HG02763 (cell line): ENCODE measurements at regions not wholly inside any gene's neighbourhood (a gene's known extent, or its start where the extent isn't known, plus 50 kb on each side); places are given as distances from the start of the nearest gene placed in this dataset.
"Not testable (repeated sequence)": the region's sequence is repeated elsewhere in the genome, so short reads cannot be mapped to it uniquely, and the experiment has no call there.

Experiments used
- ATAC-seq: cut with Tn5 transposase; IDR thresholded peaks from one replicate; pipeline ENCODE4 v1.9.1; 2021; ENCODE audit warnings: mild to moderate bottlenecking, moderate library complexity; ENCODE audit not compliant: unreplicated experiment

- ATAC-seq: no peak
Observed at GRCh38 chr6:115643762-115644161, 416.9 kb downstream of the FRK start.

DNA sequence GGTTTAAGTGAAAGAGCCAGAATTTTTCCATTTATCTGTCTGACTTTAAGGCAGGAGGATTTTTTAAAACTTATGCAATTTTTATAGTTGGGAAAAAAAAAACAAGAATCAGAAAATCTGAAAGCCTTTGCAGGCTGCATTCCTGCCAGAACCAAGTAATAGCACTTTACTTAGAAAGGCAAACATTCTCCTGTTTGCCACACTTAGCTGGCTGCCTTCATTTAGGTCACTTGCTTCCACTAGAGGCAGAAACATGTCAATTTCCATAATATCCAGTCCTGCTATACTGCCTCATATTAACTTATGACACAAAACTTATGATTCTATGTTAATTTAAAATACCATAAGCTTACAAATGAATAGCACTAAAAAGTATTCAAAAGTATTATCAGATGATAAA is 425.8 kb downstream of the FRK start:
- no peak for ATAC-seq

- no peak for ATAC-seq
Observed at GRCh38 chr6:115634131-115634530, 426.6 kb downstream of the FRK start.

- no peak for ATAC-seq
Observed at GRCh38 chr6:115631028-115631427, 429.7 kb downstream of the FRK start.

DNA sequence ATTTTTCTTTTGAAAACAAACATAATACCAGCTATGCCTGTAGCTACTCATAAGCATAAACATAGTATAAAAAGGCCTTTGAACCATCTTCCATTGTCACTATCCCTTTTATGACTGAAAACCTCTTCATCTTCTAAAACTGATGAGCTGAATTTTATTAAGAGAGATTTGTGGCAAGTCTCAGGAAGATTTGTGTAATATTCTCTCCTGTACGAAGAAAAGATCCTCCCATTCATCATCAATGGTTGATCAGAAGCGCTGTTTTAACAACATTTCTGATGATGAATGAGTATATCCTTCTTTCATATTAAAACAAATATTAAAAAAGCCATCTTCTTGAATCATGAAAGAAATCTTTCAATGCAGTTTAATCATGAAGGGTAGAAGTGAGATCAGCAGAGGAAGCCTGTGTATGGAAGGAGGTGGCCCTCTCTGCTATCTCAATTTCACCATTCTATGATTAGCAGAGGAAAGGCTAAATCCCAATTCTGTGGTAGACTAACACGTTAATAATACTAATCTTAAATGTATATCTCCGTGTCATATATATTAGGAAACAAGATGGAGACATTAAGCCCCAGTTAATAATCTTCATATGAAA is 430.2 kb downstream of the FRK start:
- no peak for ATAC-seq

GRCh38 chr6:115629415-115629814 is 431.3 kb downstream of the FRK start:
- no peak for ATAC-seq

- no peak for ATAC-seq
Observed at GRCh38 chr6:115618256-115618655, 442.4 kb downstream of the FRK start.

DNA sequence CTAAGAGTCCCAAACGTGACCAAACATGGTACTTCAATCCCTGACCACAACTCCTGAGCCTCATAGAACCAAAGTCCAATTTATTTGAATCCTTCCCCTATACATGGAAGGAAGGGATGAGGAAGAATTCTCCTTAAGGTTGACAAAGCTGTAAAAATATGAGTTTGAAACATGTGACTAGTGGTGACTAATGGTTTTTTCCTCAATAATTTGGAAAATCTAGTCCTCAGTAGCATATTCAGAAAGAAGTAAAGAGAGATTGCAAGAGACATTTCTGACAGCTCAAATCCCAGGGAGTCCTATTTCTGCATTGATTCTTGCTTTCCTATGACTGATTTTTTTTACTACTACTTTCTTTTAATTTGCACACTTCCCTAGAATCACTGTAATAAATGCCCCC is 443.7 kb downstream of the FRK start:
- ATAC-seq: no peak

DNA sequence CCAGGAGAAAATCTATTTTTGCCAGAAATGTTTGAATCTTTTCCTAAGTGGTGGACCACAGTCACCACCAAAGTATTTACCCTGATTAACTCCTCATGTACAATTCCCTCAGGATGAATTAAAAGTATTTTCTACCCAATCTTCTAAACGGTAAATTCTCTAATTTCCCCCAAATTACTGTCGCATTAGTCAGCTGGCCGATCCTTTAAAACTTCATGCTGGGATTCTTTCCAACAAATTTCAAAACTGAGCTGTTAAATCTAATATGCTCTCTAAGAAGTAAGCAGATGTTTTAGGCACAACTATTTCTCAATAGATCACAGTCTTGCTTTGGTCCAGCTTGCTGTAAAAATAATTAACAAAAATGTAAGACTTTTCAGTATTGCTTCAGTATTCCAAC is 447.2 kb downstream of the FRK start:
- ATAC-seq: no peak

DNA sequence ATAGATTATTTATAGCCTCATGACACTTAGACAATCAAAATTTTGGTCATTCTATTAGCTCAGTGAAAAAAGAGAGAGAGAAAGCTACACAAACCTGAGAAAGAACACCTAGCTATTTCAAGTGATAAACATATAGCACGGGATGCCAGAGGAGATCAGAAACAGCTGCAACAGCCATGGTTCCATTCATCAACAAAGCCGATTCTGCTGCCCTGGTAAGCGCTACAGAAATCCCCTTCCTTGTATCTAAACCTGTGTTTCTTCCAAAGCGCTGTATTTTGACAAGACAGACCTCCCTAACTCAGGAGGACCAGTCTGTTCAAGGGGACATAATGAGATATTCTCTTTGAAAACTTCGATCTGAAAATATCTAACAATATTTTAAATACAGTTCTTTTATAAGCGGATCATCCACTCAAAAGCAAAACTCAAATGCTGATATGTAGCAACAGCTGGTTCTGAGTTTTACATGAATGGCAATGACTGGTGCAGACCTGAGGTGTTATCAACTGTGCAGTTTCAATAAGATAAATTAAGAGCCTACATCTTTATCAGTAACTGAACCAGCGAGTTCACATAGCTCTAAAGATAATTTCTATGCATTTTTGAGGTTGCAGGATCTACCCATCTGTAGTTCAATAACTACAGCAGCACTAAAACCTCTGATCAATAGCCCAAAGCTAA is 447.8 kb downstream of the FRK start:
- ATAC-seq: no peak

DNA sequence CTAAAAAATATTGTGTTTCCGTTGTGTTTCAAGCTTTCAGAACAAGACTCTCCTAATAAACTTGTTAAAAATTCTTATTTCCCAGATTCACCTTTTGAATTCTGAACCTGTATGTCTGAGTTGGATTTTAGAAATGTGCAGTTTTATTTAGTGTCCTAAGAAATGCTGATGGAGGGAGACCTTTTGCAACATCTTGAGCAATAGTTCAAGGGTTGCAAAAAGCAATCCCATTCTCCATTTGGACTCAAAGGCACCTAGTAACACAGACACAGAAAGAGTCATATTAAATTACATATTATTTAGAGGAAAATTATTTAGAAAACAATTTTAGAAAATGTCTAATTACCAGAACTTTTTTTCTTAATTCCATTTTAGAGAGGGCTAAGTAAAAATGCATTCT is 448.5 kb downstream of the FRK start:
- no peak for ATAC-seq

GRCh38 chr6:115610696-115611095 is 450.0 kb downstream of the FRK start:
- ATAC-seq: no peak

DNA sequence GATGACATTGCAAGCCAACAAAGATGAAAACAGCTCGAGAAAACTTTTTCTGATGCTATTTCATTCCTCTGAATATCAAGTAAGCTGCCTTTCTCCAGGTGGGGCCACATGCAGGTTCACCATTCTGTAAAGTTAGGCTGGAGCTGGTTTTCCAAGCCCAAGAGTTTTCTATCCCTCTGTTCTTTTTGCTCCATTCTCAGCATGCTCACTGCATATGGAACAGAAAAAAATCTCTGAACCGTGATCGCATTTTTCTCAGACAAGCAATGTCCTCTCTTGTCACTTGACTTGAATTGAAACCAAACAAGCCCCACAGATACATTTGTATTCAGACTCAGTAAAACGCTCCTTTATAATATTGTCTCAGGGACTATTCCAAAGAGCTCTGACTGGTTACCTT is 451.6 kb downstream of the FRK start:
- no peak for ATAC-seq

DNA sequence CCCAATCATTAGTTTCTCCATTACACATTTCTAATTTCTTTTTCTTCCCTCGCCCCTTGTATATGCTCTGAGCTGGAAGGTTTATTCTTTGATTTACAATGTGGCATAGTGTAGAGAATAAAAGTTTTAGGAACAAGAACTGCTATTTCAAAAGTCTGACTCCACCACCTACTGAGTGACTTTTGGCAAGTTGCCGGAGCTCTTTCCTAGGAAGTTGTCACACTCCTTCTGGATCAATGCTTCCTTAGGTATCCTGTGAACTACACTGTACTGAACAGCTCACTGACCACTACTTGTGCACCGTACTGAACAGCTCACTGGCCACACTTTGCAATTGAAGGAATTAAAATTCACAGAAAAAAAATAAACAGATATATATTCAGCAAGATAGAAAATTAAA is 458.2 kb downstream of the FRK start:
- no peak for ATAC-seq

DNA sequence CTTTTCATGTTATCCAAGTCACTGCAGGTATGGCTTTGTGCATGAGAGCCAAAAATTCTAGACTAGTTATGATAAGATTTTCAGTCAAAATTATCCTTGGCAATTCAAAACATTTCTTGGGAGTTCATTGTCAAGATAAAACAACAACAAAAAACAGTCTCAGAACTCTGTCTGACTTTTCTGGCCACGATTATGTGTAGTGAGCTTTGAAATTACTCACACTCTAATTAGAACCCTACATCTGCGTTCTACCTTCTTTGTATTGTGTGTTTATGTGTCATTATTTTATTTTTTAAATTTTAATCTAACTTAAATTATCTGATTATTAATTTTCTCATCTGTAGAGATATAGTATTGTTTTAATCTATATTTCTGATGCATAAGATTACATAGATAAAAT is 459.2 kb downstream of the FRK start:
- no peak for ATAC-seq

DNA sequence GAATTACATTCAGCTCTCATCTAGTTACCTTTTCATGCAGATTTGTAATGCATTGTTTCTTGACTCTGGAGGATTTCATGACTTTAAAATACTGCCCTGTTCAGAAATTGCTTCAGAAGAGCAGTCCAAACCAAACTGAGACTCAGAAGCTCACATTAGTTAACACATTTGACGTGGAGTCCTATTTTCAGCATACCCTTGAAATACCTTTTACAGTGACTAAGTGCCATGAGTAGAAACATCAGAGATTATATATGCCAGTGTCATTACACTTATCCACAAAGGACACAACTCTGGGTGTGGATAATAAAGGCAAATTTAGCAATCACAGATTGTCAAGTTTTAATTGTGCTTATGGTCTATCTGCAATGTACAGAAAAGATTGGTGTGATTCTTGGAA is 459.6 kb downstream of the FRK start:
- no peak for ATAC-seq

- no peak for ATAC-seq
Observed at GRCh38 chr6:115594891-115595290, 465.8 kb downstream of the FRK start.

DNA sequence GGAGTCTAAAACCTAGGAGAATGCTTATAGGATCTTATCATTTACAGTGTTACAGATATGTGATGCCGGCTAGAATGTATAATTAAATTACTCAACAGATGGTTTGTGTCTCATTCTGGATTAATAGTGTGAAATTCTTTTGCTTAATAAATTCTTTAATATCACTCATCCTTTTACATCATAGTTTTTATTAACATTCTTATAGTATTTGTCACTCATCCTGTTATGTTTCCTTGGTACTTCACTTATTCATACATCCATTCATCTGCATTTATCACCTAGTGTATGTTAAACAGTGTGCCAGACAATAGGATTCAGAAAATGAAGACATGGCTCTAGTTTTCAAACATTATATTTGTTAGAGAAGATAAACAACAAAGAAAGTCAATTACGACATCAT is 468.7 kb downstream of the FRK start:
- no peak for ATAC-seq

- ATAC-seq: not testable (repeated sequence)
Observed at GRCh38 chr6:115589072-115589471, 471.6 kb downstream of the FRK start.

DNA sequence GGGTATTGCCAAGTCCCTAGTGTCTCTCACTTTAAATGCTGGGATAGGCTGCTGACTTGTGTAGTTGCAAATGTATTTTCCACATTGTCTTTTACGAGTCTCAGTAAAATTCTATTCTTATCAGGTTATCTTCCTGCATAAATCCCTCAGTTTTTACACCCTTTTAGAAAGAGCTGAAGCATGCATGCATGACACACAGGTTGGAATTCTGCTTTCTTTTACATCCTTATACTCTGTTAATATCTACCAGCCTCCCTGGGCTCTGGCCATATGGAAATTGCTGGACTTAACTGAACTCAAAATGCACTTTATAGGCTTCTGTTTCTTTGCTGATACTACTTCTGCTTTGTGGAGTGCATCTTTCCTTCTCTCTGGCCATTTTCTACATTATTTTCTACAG is 477.4 kb downstream of the FRK start:
- no peak for ATAC-seq

DNA sequence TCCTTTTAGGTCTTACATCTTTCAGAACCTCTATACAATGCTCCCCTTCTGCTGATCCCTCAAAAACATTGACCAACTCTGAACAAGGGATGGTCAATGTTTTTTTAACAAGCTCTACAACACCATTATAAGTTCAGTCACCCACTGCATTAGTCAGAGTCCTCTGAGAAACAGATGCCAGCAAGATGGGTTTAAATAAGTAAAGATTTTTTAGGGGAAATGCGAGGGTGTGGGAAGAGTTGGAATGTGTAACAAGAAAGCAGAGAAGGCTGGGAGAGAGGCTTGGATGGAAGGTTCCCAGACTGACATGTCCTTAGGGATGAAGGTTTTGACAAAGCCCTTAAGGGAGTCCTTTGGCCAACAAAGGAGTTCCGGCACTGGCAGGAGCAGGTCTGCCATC is 478.3 kb downstream of the FRK start:
- no peak for ATAC-seq

GRCh38 chr6:115579565-115579964 is 481.1 kb downstream of the FRK start:
- not testable (repeated sequence) for ATAC-seq

- no peak for ATAC-seq
Observed at GRCh38 chr6:115577270-115577669, 483.4 kb downstream of the FRK start.
